NOMO-1 treated with dmso at 0.1 percent for 144 hours (cell line): ENCODE measurements at regions not wholly inside any gene's neighbourhood (a gene's known extent, or its start where the extent isn't known, plus 50 kb on each side); places are given as distances from the start of the nearest gene placed in this dataset.
"Not testable (repeated sequence)": the region's sequence is repeated elsewhere in the genome, so short reads cannot be mapped to it uniquely, and the experiment has no call there.

Source experiments
- DNase-seq: peaks from one replicate; lab custom pipeline; 2025; ENCODE audit not compliant: unreplicated experiment; lab: John Stamatoyannopoulos, UW

DNA sequence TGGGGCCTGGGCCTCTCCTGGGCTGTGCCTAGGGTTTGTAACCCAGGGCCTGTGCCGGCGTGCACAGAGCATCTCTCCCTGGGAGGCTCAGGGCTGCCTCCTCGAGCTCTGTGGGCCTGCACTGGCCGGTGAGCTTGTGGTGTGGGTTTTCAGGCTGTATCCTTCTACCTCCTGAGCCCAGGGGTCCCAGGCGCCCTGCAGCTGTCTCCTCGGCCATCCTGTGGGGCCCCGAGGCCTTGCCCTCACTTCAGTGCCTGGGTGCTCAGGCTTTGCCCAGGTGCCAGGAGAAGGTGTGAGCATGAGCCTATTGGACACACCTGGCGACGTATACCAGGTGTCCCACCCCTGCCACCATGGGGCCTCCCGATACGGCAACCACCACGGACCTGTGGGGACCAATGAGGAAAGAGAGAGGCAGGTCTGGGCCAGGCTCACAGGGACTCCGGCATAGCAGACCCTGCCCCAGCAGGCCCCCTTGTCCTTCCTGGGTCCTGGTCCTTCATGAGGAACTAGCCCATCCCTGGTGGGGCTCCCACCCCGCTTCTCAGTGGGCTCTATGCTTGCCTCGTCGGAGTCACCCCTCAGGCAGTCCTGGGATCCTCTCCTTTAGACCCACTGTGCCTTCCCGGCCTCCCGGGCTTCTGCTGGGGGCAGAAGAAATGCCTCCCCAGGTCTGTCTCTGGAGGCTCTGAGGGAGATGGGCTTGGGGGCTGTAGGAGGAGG is 400.2 kb downstream of the TMEM121 start:
- DNase-seq = no peak

DNA sequence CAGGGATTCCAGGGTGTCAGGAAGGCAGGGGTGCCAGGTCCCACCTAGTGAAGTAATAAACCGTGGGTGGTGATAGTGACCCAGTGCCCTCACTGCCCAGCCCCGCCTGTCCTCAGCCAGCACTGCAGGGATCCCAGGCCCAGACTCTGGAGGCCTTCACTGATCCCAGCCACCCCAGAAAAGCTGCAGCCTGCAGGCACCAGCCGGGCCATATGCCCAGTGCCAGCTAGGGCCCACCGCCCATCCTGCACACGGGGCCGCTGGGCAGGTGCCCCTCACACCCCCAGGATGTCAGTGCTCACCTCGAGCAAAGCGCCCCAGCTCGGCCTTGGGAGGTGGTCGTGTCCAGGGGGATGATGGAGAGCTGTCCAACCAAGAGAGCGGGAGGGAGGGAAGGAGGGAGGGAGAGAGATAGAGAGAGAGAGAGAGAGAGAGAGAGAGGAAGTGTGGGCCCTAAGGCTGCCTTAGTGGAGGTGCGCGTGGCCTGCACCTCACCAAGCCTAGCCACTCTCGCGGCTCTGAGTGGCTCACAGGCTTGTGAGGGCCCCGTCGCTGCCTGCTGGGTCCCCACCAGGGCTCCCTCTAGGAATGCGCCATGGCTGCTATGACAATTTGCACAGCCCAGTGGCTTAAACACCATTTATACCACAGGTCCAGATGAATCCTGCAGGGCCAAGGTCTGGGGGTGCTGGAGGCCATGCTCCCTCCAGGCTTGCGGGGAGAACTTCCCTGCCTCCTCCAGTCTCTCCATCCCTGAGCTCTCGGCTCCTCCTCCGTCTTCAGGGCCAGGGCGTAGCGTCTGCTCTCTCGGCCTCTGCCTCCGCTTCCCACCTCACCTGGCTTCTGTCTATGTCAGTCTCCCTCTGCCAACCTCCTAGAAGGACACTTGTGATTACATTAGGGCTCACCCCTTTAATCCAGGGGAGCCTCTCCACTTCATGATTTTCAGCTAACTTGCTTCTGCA is 401.0 kb downstream of the TMEM121 start:
- DNase-seq = no peak

DNA sequence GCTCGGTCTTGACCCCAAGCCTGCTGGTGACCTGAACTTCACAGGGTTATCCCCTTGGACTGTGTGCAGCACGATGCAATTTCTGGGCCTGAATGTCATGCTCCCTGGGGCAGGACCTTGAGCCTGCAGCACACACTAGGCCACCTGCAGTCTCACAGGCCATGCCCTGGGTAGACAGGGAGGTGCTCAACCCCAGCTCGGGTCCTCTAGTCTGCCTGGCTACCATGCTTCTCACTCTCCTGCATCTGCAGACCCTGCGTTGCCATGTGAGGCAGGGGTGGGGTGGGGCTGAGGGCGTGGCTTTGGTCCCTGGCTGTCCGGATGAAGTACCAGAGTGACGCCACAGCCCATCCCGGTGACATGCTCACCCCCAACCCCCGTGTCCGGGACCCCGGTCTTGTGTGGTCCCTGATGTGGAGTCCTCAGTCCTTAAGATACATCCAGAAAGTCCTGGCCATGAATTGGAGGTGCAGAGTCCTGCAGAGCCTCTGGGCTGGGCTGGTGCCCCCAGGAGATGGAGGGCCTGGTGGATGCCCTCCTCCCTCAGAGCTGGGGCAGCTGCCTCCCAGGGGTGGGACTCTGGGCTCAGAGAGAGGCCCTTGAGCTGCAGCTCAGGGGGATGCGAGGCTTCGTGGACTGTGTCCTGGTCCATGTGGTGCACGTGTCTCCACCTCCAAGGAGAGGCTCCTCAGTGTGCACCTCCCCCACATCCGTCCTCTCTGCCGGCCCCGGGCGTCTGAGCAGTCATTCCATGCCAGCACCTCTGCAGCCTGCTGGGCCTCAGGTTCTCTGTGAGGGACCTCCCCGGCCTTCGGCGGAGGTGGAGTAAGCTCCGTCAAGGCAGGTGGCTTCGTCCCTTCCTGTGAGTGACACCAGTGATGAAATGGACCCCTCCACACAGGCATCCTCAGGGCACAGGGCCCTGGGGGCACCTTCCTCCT is 402.1 kb downstream of the TMEM121 start:
- DNase-seq = not testable (repeated sequence)

DNA sequence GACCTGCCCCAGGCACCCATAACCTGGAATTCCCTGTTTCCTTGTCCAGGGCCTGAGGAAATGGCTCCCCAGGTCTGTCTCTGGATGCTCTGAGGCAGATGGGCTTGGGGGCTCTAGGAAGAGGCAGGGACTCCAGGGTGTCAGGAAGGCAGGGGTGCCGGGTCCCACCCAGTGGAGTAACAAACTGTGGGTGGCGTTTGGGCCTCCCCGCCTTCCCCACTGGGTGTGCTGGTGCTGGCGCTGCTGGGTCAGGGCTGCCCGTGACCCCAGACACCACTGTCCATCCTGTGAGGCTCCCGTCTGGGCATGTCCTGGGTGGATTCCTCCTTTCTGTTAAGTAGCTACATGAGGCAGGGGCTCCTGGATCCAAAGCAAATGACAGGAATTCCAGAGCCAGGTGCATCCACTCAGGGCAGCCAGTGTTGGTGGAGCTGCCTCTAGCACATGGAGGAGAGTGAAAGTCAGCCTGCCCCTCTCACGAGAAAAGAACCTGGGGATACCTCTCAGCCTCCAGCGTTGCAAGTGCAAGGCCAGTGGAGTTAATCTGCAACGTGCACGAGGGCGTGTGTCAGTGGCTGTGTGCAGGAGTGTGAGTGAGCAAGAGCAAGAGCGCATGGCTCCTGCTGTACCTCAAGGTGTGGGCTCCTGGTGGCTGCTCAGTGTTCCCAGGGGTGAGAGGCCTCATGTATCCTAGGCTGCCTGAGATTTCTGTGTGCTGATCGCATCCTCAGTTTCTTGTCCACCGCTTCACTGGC is 403.1 kb downstream of the TMEM121 start:
- no peak for DNase-seq

DNA sequence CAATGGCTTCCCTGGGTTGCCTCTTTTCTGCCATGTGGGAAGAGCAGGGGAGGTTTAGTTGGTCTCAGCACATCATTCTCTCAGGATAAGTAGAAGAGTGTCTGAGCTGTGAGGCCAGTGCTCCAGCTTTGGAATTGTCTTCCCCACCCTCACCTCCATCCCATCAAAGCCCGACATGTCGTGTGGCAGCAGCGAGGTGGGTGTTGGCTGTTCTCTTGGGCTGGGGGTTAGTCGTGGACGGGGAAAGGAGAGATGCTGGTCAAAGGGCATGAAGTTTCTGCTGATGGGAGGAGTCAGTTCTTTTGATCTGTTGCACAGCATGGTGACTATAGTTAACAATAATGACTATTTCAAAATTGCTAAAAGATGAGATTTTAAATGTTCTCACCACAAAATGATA is 404.2 kb downstream of the TMEM121 start:
- DNase-seq = no peak

DNA sequence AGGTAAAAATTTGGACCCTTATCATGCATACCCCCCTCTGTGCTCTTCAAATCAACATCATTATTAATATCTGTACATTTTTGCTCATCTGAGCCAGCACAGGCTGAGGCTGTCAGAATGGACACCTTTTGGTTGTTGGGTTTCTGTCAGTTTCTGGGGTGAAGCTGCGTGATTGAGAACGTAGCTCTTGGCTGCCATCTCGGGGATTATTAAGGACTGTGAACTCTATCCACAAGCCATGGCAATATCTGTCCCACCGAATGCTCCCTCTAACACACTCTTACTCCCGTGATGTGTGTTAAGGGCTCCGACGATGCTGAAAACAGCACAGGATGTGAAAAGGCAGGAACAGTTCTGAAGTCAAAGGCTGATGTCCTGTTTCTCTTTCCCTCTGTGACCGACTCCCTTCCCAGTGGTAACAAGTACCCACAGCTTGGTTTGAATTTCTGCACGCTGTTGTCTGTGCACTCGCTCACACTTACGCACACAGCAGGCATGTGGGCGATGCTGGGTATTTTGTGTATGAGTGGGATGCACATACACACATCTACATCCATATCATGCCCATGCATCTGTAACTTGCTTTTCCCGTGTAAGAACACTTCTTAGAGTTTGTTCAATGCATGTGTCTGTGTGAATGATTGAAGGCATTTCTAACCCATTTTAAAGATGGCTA is 405.6 kb downstream of the TMEM121 start:
- DNase-seq = no peak

DNA sequence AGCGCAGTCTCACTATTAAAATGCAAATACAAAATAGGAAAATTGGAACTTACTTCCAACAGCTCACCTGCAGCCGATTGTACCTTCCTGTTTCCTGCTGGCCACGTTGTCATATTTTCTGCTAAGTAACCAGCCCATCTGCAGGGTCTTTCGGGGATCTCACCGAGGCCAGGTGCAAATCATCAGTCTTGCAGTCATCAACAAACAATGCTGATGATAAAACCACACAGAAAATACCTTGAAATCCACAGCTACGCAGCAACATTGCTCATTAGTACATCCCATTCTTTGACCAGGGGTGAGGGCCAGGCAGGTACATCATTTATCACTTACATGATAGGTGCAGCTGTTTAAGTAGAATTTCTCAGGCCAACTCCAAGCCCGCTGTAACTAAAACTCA is 406.9 kb downstream of the TMEM121 start:
- no peak for DNase-seq

DNA sequence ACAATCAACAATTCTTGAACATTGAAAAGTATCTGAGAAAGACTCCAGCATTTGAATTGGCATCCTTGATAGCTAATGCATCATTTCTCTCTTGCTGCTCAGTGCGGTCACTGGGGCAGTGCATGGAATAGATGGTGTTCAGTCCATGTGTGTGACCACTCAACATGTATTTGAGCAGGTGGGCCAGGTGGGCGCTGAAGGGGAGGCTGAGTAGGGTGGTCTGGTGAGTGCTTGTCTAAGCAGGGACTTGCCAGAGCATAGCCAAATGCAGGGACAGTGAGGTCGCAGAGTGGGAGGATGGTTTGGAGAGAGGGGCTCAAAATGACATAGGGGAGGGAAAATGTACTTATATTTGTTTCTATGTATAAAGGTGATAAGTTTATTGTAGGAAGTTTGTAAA is 409.0 kb downstream of the TMEM121 start:
- DNase-seq = no peak

DNA sequence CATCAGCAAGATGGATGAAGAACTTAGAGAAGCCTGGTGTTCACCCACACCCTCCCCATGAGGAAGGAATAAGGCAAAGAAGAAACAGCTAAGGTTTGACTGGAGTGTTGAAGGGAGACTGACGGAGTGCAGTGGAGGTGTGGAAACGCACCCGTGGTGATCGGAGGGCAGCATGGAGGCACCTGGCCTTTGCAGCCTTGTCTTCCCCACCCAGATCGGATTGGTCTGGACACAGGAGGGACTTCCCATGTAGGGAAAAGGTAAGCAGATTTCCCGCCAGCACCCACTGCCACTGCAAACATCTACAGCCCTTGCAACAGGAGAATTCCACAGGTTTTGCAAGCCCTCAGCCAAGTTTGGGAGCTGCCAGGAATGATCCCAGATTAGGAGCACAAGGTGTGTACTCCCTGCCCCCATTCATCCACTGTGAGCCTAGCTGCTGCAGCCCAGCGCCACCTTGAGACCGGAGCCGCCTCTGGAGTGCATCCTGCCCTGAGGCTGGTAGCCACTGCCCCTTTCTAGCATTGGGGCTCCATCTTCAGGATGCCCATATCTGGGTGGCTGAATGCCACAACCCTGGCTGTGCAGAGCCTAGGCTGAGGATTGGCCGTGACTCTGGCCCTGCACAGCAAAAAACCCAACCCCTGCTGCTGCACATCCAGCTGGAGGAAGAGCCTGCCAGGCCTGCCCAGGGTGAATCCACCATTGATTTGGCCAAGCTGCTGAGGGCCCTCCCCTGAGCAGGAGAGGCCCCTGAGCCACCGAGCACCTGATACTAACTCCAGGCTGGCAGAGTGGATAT is 411.1 kb downstream of the TMEM121 start:
- DNase-seq = no peak

DNA sequence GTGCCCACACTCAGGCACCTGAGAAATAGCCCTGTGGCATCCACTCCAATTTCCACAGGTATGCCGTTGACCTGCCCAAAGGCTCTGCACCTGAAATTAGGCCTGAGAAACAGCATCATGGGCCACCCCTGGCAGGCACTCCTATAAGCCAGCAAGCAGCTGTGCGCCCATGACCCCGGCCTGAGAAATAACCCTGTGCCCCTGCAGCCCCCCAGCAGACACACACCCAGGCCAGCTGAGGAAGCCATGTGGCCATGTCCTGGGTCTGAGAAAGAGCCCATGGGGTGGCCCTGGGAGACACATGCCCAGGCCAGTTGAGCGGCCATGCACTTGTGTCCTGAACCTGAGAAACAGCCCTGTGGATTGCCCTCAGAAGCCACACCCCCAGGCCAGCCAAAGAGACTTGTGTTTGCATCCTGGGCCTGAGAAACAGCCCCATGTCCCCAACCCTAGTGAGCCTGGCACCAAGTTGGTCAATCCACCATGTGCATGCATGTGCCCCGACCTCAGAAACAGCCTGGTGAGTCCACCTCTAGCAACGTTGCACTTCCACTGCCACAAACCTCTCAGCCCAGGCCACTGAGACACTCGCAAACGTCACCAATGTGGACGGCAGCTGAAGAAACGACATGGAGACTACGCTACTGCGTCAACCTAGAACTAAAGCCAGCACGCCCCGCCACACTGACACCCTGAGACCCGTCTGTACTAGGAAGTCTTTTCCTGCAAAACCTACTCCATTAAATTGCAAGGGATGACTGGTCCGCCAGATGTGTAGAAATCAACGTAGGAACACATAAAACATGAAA is 411.9 kb downstream of the TMEM121 start:
- no peak for DNase-seq

DNA sequence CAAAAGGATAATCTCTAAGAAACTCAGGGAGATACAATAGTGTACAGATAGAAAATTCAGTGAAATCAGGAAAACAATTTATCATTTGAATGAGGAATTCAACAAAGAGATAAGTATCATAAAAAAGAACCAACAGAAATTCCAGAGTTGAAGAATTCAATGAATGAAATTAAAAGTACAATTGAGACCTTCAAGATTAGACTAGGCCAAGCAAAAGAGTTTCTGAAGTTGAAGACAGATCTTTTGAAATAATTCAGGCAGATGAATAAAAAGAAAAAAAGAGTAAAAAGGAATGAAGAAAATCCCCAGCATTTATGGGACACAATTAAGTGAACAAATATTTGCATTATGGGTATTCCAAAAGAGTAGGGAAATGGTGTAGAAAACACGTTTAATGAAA is 412.6 kb downstream of the TMEM121 start:
- no peak for DNase-seq

DNA sequence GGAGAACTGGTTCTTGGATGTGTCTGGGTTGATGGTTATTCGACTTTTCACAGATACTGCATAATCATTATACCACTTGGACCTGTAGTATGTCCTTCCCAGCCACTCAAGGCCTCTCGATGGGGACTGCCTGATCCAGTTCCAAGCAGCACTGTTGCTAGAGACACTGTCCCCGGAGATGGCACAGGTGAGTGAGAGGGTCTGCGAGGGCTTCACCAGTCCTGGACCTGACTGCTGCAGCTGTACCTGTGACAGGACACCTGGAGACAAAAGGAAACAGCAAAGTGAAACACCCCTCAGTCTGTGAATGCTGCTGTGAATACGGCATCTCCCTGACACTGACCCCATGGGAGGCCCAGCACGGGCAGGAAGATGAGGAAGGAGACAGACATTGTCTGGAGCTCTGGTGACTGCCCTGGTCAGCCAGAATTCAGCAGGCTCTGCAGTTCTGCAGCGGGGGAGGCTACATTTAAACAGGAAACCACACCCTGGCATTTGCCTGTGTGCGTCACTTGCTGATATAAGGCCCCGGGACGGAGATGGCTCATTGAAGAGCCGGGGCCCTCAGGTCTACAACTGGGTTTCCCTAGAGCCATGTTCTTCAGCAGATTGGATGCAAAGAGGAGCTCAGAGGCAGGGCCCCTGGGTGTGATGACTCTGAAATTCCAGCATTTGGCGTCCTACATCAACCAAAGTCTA is 413.6 kb downstream of the TMEM121 start:
- DNase-seq = no peak

DNA sequence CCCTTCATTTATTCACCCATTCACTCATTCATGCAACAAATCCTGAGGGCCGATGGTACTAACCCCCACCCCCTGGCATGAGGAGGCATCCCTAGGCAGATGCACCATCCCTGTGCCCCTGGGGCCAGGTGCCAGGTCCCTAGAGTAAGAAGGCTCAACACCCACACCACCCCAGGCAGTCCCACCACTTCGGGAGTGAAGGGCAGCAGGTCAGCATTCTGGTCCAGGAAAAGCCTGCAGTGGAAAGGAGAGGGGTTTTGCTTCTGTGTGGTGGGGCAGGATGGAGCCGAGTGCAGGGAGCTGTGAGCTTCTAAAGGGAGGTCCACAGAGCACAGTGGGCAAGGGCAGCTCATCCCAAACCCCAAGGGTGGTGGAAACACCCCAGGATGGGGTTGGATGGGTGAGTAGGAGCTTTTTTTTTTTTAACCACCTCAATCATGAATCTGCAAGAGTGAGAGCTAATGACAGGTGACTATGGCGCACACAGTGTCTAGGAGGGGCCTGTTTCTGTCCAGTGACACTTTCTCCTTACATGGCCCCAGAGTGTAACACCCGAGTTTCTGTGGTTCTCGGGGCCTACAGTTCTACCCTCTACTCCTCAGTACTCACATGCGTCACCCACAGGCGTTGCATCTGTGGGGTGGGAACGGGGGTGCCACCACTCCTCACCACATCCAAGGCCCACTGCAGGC is 414.3 kb downstream of the TMEM121 start:
- no peak for DNase-seq

DNA sequence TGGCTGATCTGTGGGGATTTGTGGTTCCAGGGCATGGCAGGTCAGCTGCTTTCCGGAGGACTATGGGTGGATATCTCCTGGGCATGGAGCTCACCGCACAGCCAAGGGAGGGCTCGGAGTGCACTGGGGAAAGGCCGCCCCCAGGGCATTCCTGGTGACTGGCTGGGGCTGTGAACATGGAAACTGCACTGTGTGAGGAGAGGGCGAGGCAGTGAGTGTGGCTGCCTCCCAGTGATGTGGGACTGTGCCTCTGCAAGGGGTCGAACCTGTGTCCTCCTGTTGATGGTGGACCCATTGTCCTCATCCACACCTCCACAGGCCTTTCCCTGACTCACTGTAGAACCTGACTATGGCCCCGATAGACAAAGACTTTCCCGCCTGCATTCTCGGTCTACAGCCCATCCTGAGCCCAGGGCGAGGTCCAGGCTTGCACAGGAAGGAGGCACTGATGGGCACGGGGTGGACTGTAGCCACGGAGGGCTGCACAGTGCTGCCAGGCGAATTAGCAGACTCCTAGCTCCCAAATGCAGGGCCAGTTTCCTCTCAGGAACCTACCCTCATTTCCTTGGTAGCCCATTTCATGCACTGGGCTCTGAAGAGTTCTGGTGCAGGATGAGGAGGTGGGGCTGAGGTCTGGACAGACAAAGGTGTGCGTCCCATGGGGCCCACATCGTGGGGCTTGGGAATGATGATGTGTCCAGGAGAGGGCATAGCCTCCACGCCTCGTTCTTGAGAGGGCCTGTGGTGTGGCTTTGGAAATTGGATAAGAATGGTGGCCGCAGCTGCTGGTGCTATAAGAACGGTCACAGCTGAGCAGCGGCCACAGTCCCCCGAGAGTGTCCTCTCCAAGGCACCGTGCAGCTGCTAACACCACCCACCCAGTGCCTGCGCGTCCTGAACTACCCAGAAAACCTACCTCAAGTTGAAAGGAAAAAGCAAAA is 415.1 kb downstream of the TMEM121 start:
- no peak for DNase-seq

DNA sequence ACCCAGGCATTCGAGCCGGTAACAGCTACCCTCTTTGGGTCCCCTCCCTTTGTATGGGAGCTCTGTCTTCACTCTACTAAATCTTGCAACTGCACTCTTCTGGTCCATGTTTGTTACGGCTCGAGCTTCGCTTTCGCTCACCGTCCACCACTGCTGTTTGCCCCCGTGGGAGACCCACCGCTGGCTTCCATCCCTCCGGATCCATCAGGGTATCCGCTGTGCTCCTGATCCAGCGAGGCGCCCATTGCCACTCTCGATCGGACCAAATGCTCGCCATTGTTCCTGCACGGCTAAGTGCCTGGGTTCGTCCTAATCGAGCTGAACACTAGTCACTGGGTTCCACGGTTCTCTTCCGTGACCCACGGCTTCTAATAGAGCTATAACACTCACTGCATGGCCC is 416.3 kb downstream of the TMEM121 start:
- not testable (repeated sequence) for DNase-seq
